H1 (cell line): ENCODE measurements at regions not wholly inside any gene's neighbourhood (a gene's known extent, or its start where the extent isn't known, plus 50 kb on each side); places are given as distances from the start of the nearest gene placed in this dataset.

Experiments used
- CTCF ChIA-PET: fragments of 300-600 bp; sonication (Branson Sonifier 250); formaldehyde crosslinking; loops from one replicate; lab custom pipeline; 2021; ENCODE audit not compliant: partially characterized antibody; lab: Charles Lee
- POLR2A ChIA-PET: fragments of 300-600 bp; sonication (Branson Sonifier 250); formaldehyde crosslinking; loops from one replicate; lab custom pipeline; 2021; ENCODE audit warnings: inconsistent platforms; ENCODE audit not compliant: partially characterized antibody; lab: Charles Lee
- DNase-seq, 2 experiments: peaks; one replicate each; pipeline versions ENCODE4 v3.0.0 to v3.0.0-alpha.2; 2010 to 2022; ENCODE audit warnings: low spot score in 2 of 2, low read depth in 1 of 2, mixed read lengths in 1 of 2
- FAIRE-seq: peaks from 2 replicates; lab custom pipeline; 2011; peaks lifted over from hg19 to GRCh38; lab: Jason Lieb, UNC
- H2AFZ ChIP-seq: 2 replicates; pipeline ENCODE4 v1.8.1; 2012; ENCODE audit warnings: low read length, inconsistent platforms
- H2AK5ac ChIP-seq: 2 replicates; pipeline ENCODE4 v1.6.1; 2013; ENCODE audit warnings: low read depth, low read length
- H2BK120ac ChIP-seq: replicated peaks from 2 replicates; pipeline ENCODE3; 2013; ENCODE audit warnings: low read depth, low read length, inconsistent platforms
- H2BK12ac ChIP-seq: 2 replicates; pipeline ENCODE4 v1.6.1; 2013; ENCODE audit warnings: low read depth, low read length
- H2BK15ac ChIP-seq: 2 replicates; pipeline ENCODE4 v1.6.1; 2013; ENCODE audit warnings: low read length
- H2BK20ac ChIP-seq: 2 replicates; pipeline ENCODE4 v1.6.1; 2013; ENCODE audit warnings: low read length
- H2BK5ac ChIP-seq: 2 replicates; pipeline ENCODE4 v1.6.1; 2013; ENCODE audit warnings: low read depth, low read length
- H3K14ac ChIP-seq: 2 replicates; pipeline ENCODE4 v1.6.1; 2013; ENCODE audit warnings: inconsistent platforms; ENCODE audit not compliant: insufficient read length
- H3K18ac ChIP-seq: 2 replicates; pipeline ENCODE4 v1.6.1; 2013; ENCODE audit warnings: low read length; ENCODE audit errors: extremely low read depth
- H3K23ac ChIP-seq: 2 replicates; pipeline ENCODE4 v1.6.1; 2013; ENCODE audit warnings: inconsistent platforms; ENCODE audit not compliant: insufficient read length
- H3K23me2 ChIP-seq: 2 replicates; pipeline ENCODE4 v1.6.1; 2013; ENCODE audit warnings: low read depth, low read length
- H3K27ac ChIP-seq: 2 replicates; pipeline ENCODE4 v1.6.1; 2011; ENCODE audit warnings: low read depth, low read length, inconsistent platforms
- H3K27me3 ChIP-seq, 4 experiments: replicated peaks in 1 of 4; 1 replicate in 1 of 4; 2 replicates in 3 of 4; pipeline versions ENCODE4 v1.6.1 to v1.8.1; 2011 to 2013; ENCODE audit warnings: low read length in 3 of 4, mild to moderate bottlenecking in 3 of 4, inconsistent platforms in 2 of 4, mixed read lengths in 2 of 4, moderate library complexity in 1 of 4; ENCODE audit not compliant: control insufficient read depth in 3 of 4, insufficient read depth in 3 of 4; ENCODE audit errors: extremely low read depth in 1 of 4
- H3K36me3 ChIP-seq, 4 experiments: 2 replicates each; pipeline versions ENCODE4 v1.6.1 to v1.8.1; 2011 to 2013; ENCODE audit warnings: mild to moderate bottlenecking in 4 of 4, low read length in 3 of 4, moderate library complexity in 2 of 4, control low read depth in 1 of 4, inconsistent platforms in 1 of 4; ENCODE audit not compliant: insufficient read depth in 4 of 4, control insufficient read depth in 2 of 4
- H3K4ac ChIP-seq: replicated peaks from 2 replicates; pipeline ENCODE3; 2013; ENCODE audit warnings: low read length, low read depth, mixed read lengths, inconsistent platforms; ENCODE audit not compliant: insufficient read length
- H3K4me1 ChIP-seq, 4 experiments: replicated peaks in 1 of 4; 1 replicate in 1 of 4; 2 replicates in 3 of 4; pipeline versions ENCODE4 v1.6.1 to v1.8.1; 2011 to 2013; ENCODE audit warnings: low read length in 3 of 4, inconsistent platforms in 2 of 4, mixed read lengths in 1 of 4; ENCODE audit not compliant: insufficient read depth in 4 of 4, control insufficient read depth in 3 of 4
- H3K4me2 ChIP-seq, 2 experiments: 2 replicates each; pipeline versions ENCODE4 v1.6.1 to v1.8.1; 2011 to 2013; ENCODE audit warnings: low read depth in 2 of 2, low read length in 2 of 2, control low read depth in 1 of 2, inconsistent platforms in 1 of 2, mild to moderate bottlenecking in 1 of 2; ENCODE audit not compliant: insufficient read depth in 1 of 2
- H3K4me3 ChIP-seq, 4 experiments: fragments of 200-600, 300-600 bp in 1 of 4; sonication (generic), shearing (Covaris generic), sonication (Bioruptor Twin) in 1 of 4; 2 replicates each; pipeline versions ENCODE4 v1.5.1 to v1.8.1; 2011 to 2016; ENCODE audit warnings: low read length in 4 of 4, low read depth in 3 of 4, control low read depth in 2 of 4, inconsistent platforms in 2 of 4, mild to moderate bottlenecking in 2 of 4, mixed read lengths in 1 of 4, moderate library complexity in 1 of 4; ENCODE audit not compliant: insufficient read depth in 2 of 4; ENCODE audit errors: extremely low read depth in 1 of 4
- H3K56ac ChIP-seq: replicated peaks from 2 replicates; pipeline ENCODE3; 2013; ENCODE audit warnings: low read depth, mild to moderate bottlenecking, mixed read lengths, low read length, inconsistent platforms; ENCODE audit not compliant: insufficient read length
- H3K79me1 ChIP-seq: 2 replicates; pipeline ENCODE4 v1.6.1; 2013; ENCODE audit warnings: low read depth, low read length, control low read depth
- H3K79me2 ChIP-seq, 2 experiments: 2 replicates each; pipeline versions ENCODE4 v1.6.1 to v1.8.1; 2012 to 2013; ENCODE audit warnings: low read length in 2 of 2, mild to moderate bottlenecking in 2 of 2, inconsistent platforms in 1 of 2; ENCODE audit not compliant: insufficient read depth in 2 of 2, control insufficient read depth in 1 of 2
- H3K9ac ChIP-seq, 4 experiments: replicated peaks in 1 of 4; 1 replicate in 1 of 4; 2 replicates in 3 of 4; pipeline versions ENCODE4 v1.6.1 to v1.8.1; 2011 to 2013; ENCODE audit warnings: low read depth in 3 of 4, low read length in 3 of 4, control low read depth in 2 of 4, mild to moderate bottlenecking in 2 of 4, moderate library complexity in 2 of 4, inconsistent platforms in 1 of 4; ENCODE audit errors: extremely low read depth in 1 of 4
- H3K9me3 ChIP-seq, 2 experiments: 2 replicates each; pipeline versions ENCODE4 v1.6.1 to v1.8.1; 2012 to 2013; ENCODE audit warnings: mild to moderate bottlenecking in 2 of 2, moderate library complexity in 2 of 2, control low read depth in 1 of 2, inconsistent platforms in 1 of 2, low read depth in 1 of 2, low read length in 1 of 2, mixed read lengths in 1 of 2; ENCODE audit not compliant: insufficient read depth in 2 of 2
- H4K20me1 ChIP-seq, 2 experiments: replicated peaks in 1 of 2; 2 replicates each; pipeline versions ENCODE3 to v1.8.1; 2011 to 2013; ENCODE audit warnings: inconsistent platforms in 2 of 2, low read length in 2 of 2, mild to moderate bottlenecking in 1 of 2; ENCODE audit not compliant: insufficient read depth in 2 of 2, control insufficient read depth in 1 of 2
- H4K5ac ChIP-seq: 2 replicates; pipeline ENCODE4 v1.6.1; 2013; ENCODE audit warnings: low read length, low read depth, mixed read lengths, inconsistent platforms; ENCODE audit not compliant: insufficient read length
- H4K8ac ChIP-seq: 2 replicates; pipeline ENCODE4 v1.8.0; 2013; ENCODE audit warnings: mild to moderate bottlenecking, moderate library complexity, low read length, inconsistent platforms; ENCODE audit not compliant: insufficient read depth; ENCODE audit errors: extremely low read depth
- H4K91ac ChIP-seq: replicated peaks from 2 replicates; pipeline ENCODE3; 2013; ENCODE audit warnings: low read length, mixed read lengths, inconsistent platforms; ENCODE audit not compliant: insufficient read length
- CHD2 ChIP-seq: IDR thresholded peaks from 2 replicates; pipeline ENCODE4 v1.6.1; 2012; ENCODE audit warnings: low read length, improper control_type of control experiment
- NANOG ChIP-seq: IDR thresholded peaks from 2 replicates; pipeline ENCODE4 v1.6.1; 2011; ENCODE audit warnings: low read length, low read depth, mild to moderate bottlenecking, inconsistent platforms; ENCODE audit not compliant: insufficient read depth, poor library complexity, severe bottlenecking
- POLR2AphosphoS5 ChIP-seq: IDR thresholded peaks from 2 replicates; pipeline ENCODE4 v1.6.1; 2011; ENCODE audit warnings: low read depth, low read length
- SP1 ChIP-seq: IDR thresholded peaks from 2 replicates; pipeline ENCODE4 v1.6.1; 2011; ENCODE audit warnings: low read depth, low read length
- TAF7 ChIP-seq: optimal IDR thresholded peaks from 2 replicates; pipeline ENCODE3; 2011; ENCODE audit warnings: low read depth, mild to moderate bottlenecking, inconsistent platforms, low read length, moderate library complexity, borderline replicate concordance
- YY1 ChIP-seq: IDR thresholded peaks from 2 replicates; pipeline ENCODE4 v1.6.1; 2011; ENCODE audit warnings: low read depth, mild to moderate bottlenecking, low read length
- WGBS, 2 experiments: shearing (Covaris generic) in 1 of 2; methylation state at CpG; one replicate each; pipeline versions ENCODE4 v1.1.6 to v1.1.7; 2013 to 2015; ENCODE audit warnings: low lambda C conversion rate in 2 of 2, mixed read lengths in 2 of 2, inconsistent platforms in 1 of 2, low coverage in 1 of 2, missing lambda C conversion rate in 1 of 2; ENCODE audit not compliant: insufficient replicate concordance in 2 of 2, insufficient coverage in 1 of 2, insufficient read length in 1 of 2; ENCODE audit errors: extremely low coverage in 1 of 2, missing lambda C conversion rate in 1 of 2; 5-methylcytosine and 5-hydroxymethylcytosine counted together

DNA sequence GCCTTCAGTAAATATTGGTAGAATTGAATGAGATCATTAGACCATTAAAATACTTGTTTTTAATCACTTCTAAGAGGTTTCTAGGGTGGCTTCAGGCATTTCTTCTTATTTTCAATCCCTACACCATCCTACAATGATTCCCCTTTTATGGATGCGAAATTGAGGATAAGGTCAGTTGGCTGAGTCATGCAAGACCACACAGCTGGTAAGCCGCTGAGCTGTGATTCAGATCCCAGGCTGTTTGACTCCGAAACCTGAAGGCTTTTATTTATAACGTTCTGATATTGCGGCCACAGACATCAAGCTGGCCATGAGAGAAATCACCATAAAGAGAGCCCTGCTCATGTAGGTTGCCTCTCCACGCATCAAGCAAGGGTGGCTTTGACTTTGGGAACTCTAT is 133.4 kb downstream of the VAPA start:
- POLR2A ChIA-PET, result no interaction called here
- Histone ChIP-seq H2AK5ac (no peak overlapping the region), H4K20me1 (no peaks in the 10 kb centered on the region), H3K9me3 (peaks cover 0 to 5% of the 10 kb centered on the region in 2 experiments; a peak in 2 of 4 replicates), H2BK120ac (no peak overlapping the region), H3K14ac (no peak overlapping the region), H4K5ac (no peak overlapping the region), H3K27me3 (no peaks in the 10 kb centered on the region), H3K4ac (no peak overlapping the region), H3K18ac (no peak overlapping the region), H3K23ac (no peak overlapping the region), H3K79me1 (no peaks in the 10 kb centered on the region), H3K4me2 (no peak overlapping the region), H3K36me3 (no peaks in the 10 kb centered on the region), H4K8ac (no peak overlapping the region), H3K9ac (no peak overlapping the region), H3K79me2 (no peaks in the 10 kb centered on the region), H2AFZ (no peak overlapping the region), H3K4me1 (peaks cover 0 to 5% (median 3%) of the 10 kb centered on the region in 4 experiments; a peak in 4 of 7 replicates), H2BK5ac (no peak overlapping the region), H3K56ac (no peak overlapping the region), H3K4me3 (no peak overlapping the region), H3K27ac (no peak overlapping the region), H3K23me2 (no peaks in the 10 kb centered on the region), H2BK20ac (no peak overlapping the region), H2BK12ac (no peak overlapping the region), H2BK15ac (no peak overlapping the region), H4K91ac (no peak overlapping the region)
- CTCF ChIA-PET, result interaction anchor here (0.6 to 1.3 kb wide), 3 partner anchors 39 to 266 kb away, joined by 3 read pairs; no protein-coding TSS in a partner anchor
- 85% methylated on average over 6 of the region's 6 CpGs; no CpG with 5 or more reads in 1 of the 2 experiments for WGBS, 2 experiments
- no peak for TF ChIP-seq TAF7
- TF ChIP-seq NANOG, result no peak
- no peak for TF ChIP-seq YY1
- TF ChIP-seq POLR2AphosphoS5, result no peak
- TF ChIP-seq CHD2, result no peak
- no peak for TF ChIP-seq SP1
- DNase-seq (no peak), FAIRE-seq (no peak)
